SK-N-SH treated with all-trans-retinoic acid at 6 μM for 48 hours (cell line): ENCODE measurements at regions not wholly inside any gene's neighbourhood (a gene's known extent, or its start where the extent isn't known, plus 50 kb on each side); places are given as distances from the start of the nearest gene placed in this dataset.

Source experiments
- BACH2 ChIP-seq: fragments of 250-450 bp; sonication (Bioruptor Pico); IDR thresholded peaks from 2 replicates; pipeline ENCODE4 v1.9.0; 2021; ENCODE audit warnings: mild to moderate bottlenecking, borderline replicate concordance
- GLIS3 ChIP-seq: fragments of 250-450 bp; sonication (Bioruptor Pico); IDR thresholded peaks from 2 replicates; pipeline ENCODE4 v1.5.0; 2020; ENCODE audit warnings: mild to moderate bottlenecking, moderate library complexity
- PPARA ChIP-seq: fragments of 250-450 bp; sonication (Bioruptor Pico); IDR thresholded peaks from 2 replicates; pipeline ENCODE4 v1.5.0; 2020; ENCODE audit warnings: mild to moderate bottlenecking, borderline replicate concordance
- ZC3H10 ChIP-seq: fragments of 250-450 bp; sonication (Bioruptor Pico); IDR thresholded peaks from 2 replicates; pipeline ENCODE4 v1.5.1; 2021; ENCODE audit warnings: mild to moderate bottlenecking, moderate library complexity
- ZFP3 ChIP-seq: fragments of 250-450 bp; sonication (Bioruptor Pico); IDR thresholded peaks from 2 replicates; pipeline ENCODE4 v1.5.0; 2020; ENCODE audit warnings: mild to moderate bottlenecking, moderate library complexity
- ZFP30 ChIP-seq: fragments of 450-650 bp; formaldehyde crosslinking; IDR thresholded peaks from 2 replicates; pipeline ENCODE4 v1.5.0; 2022; ENCODE audit warnings: mild to moderate bottlenecking, moderate library complexity
- ZNF565 ChIP-seq: fragments of 450-650 bp; formaldehyde crosslinking; conservative IDR thresholded peaks from 2 replicates; pipeline ENCODE4 v1.5.0; 2020; ENCODE audit warnings: low read depth, mild to moderate bottlenecking, moderate library complexity
- TF ChIP-seq, protein P1 (sequence below): fragments of 250-450 bp; sonication (Bioruptor Pico); IDR thresholded peaks from 2 replicates; pipeline ENCODE4 v1.8.0; 2020; ENCODE audit warnings: mild to moderate bottlenecking, moderate library complexity, borderline replicate concordance
- TF ChIP-seq, protein P2 (sequence below): fragments of 250-450 bp; sonication (Bioruptor Pico); IDR thresholded peaks from 2 replicates; pipeline ENCODE4 v1.8.0; 2021; ENCODE audit warnings: low read depth, mild to moderate bottlenecking, moderate library complexity, borderline replicate concordance

DNA sequence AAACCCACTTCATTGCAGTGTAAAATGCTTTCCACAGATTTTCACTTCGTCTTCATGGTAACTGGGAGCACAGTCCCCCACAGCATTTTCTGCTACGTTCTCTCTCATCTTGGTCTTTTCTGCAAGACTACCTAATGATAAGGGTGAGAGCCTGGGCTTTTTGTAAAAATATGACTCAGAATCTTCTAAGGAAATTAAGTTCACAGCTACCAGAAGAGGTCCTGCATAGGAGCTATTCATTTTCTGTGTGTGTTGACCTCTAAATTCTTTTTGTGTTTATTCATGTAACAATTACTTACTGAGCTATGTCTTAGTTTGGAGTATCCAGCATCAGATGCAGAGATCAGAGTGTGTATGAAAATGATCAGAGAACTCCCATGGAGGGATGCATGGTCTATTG, 192.2 kb downstream of the CPEB2 start:
- TF ChIP-seq ZC3H10 (CRISPR knock-in tag) (no peak), ZFP3 (CRISPR knock-in tag) (no peak), ZNF565 (CRISPR knock-in tag) (no peak), BACH2 (no peak), PPARA (no peak), GLIS3 (CRISPR knock-in tag) (no peak), ZFP30 (CRISPR knock-in tag) (no peak)
- TF ChIP-seq, protein P1, sequence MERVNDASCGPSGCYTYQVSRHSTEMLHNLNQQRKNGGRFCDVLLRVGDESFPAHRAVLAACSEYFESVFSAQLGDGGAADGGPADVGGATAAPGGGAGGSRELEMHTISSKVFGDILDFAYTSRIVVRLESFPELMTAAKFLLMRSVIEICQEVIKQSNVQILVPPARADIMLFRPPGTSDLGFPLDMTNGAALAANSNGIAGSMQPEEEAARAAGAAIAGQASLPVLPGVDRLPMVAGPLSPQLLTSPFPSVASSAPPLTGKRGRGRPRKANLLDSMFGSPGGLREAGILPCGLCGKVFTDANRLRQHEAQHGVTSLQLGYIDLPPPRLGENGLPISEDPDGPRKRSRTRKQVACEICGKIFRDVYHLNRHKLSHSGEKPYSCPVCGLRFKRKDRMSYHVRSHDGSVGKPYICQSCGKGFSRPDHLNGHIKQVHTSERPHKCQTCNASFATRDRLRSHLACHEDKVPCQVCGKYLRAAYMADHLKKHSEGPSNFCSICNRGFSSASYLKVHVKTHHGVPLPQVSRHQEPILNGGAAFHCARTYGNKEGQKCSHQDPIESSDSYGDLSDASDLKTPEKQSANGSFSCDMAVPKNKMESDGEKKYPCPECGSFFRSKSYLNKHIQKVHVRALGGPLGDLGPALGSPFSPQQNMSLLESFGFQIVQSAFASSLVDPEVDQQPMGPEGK (CRISPR knock-in tag), result no peak
- TF ChIP-seq, protein P2, sequence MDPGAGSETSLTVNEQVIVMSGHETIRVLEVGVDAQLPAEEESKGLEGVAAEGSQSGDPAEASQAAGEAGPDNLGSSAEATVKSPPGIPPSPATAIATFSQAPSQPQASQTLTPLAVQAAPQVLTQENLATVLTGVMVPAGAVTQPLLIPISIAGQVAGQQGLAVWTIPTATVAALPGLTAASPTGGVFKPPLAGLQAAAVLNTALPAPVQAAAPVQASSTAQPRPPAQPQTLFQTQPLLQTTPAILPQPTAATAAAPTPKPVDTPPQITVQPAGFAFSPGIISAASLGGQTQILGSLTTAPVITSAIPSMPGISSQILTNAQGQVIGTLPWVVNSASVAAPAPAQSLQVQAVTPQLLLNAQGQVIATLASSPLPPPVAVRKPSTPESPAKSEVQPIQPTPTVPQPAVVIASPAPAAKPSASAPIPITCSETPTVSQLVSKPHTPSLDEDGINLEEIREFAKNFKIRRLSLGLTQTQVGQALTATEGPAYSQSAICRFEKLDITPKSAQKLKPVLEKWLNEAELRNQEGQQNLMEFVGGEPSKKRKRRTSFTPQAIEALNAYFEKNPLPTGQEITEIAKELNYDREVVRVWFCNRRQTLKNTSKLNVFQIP (CRISPR knock-in tag), result no peak
